ENCODE measurements at regions not wholly inside any gene's neighbourhood (a gene's known extent, or its start where the extent isn't known, plus 50 kb on each side); places are given as distances from the start of the nearest gene placed in this dataset.

GRCh38 chr10:29925771-29926692 lies 133.4 kb downstream of the JCAD start:
- DNase-seq (ENCODE audit: low read depth, low spot score): no peak
- no peak overlapping the region for H3K4me2 ChIP-seq (ENCODE audit: insufficient read depth, low read length)
- CTCF ChIA-PET: interaction anchor here (0.6 to 1.0 kb wide), 3 partner anchors 22 to 76 kb away, joined by 3 to 4 read pairs (median 4); no protein-coding TSS in a partner anchor
- H4K20me1 ChIP-seq (replicated peaks; ENCODE audit: control insufficient read depth, extremely low read depth, insufficient read depth, low read length): no peaks in the 10 kb centered on the region
- H3K9me3 ChIP-seq (replicated peaks; ENCODE audit: control insufficient read depth, insufficient read depth, low read length): no peaks in the 10 kb centered on the region
- H3K4me3 ChIP-seq (replicated peaks in 1 of 3; ENCODE audit: insufficient read depth in 1 of 3, low read depth in 1 of 3, low read length in 3 of 3): no peak overlapping the region
- FAIRE-seq: no peak
- H3K36me3 ChIP-seq (ENCODE audit: control insufficient read depth in 2 of 2, extremely low read depth in 1 of 2, insufficient read depth in 2 of 2, low read length in 2 of 2): no peaks in the 10 kb centered on the region
- H2AFZ ChIP-seq (ENCODE audit: low read depth, low read length): no peak overlapping the region
- no peaks in the 10 kb centered on the region for H3K9me1 ChIP-seq (replicated peaks; ENCODE audit: control insufficient read depth, extremely low read depth, insufficient read depth, low read length)
- H3K79me2 ChIP-seq (ENCODE audit: control insufficient read depth, insufficient read depth, low read length): no peaks in the 10 kb centered on the region
- BruUV-seq (replicated peaks): no TSS peak
- H3K27ac ChIP-seq (ENCODE audit: insufficient read depth, low read depth, low read length): no peak overlapping the region
- dilution Hi-C loops (cut with MboI; ENCODE audit: extremely low pct_ligation_motif_present, low sequenced_read_pairs): no loop called here
- TF ChIP-seq FOS (IDR thresholded peaks at IDR 0.05; ENCODE audit: borderline replicate concordance, insufficient read depth, low read length) (no peak), CTCF (IDR thresholded peaks at IDR 0.05; ENCODE audit: extremely low read depth in 1 of 2, insufficient read depth in 1 of 2, low read depth in 1 of 2, low read length in 2 of 2) (no peak)
- TF ChIP-seq, protein P1, sequence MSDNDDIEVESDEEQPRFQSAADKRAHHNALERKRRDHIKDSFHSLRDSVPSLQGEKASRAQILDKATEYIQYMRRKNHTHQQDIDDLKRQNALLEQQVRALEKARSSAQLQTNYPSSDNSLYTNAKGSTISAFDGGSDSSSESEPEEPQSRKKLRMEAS (IDR thresholded peaks at IDR 0.05; ENCODE audit: insufficient read depth, insufficient read length): no peak
- H3K27me3 ChIP-seq (ENCODE audit: control insufficient read depth in 2 of 2, insufficient read depth in 2 of 2, low read length in 2 of 2): no peaks in the 10 kb centered on the region
- POLR2A ChIA-PET: no interaction called here
- intact Hi-C loops (cut with micrococcal nuclease): no loop called here
- H3K4me1 ChIP-seq (ENCODE audit: control insufficient read depth, extremely low read depth, insufficient read depth, low read length): no peaks in the 10 kb centered on the region
- H3K9ac ChIP-seq (replicated peaks; ENCODE audit: extremely low read depth, insufficient read depth, low read length): no peak overlapping the region

DNA sequence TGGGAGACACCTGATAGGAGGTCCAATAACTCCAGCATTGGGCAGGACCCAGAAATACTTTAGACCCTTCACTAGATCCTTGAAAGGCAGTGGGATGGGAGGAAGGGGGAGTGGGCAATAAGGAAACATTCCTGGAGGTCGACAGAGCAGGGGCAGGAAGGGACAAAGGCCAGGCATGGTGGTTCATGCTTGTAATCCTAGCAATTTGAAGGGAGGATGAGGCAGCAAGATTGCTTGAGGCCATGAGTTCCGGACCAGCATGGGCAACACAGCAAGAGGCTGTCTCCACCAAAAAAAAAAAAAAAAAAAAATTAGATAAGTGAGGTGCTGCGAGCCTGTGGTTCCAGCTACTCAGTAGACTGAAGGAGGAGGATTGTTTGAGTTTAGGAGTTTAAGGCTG lies 134.9 kb downstream of the JCAD start:
- no peak for TF ChIP-seq POLR2A (IDR thresholded peaks at IDR 0.05; ENCODE audit: low read depth, low read length)
- TF ChIP-seq GATA2 (IDR thresholded peaks at IDR 0.05; ENCODE audit: insufficient read depth, insufficient read length, low read depth, low read length): no peak
- TF ChIP-seq EZH2 (IDR thresholded peaks at IDR 0.05; ENCODE audit: borderline replicate concordance, low read depth, low read length, severe bottlenecking): no peak
- no peak for TF ChIP-seq JUN (IDR thresholded peaks at IDR 0.05; ENCODE audit: borderline replicate concordance, insufficient read depth, insufficient read length, low read depth)
- TF ChIP-seq, protein P1 (IDR thresholded peaks at IDR 0.05; ENCODE audit: insufficient read depth, insufficient read length): no peak
- no peak for TF ChIP-seq MYC (IDR thresholded peaks at IDR 0.05; ENCODE audit: low read depth, low read length)
- TF ChIP-seq CTCF (IDR thresholded peaks at IDR 0.05; ENCODE audit: extremely low read depth in 1 of 2, insufficient read depth in 1 of 2, low read depth in 1 of 2, low read length in 2 of 2): no peak
- TF ChIP-seq FOS (IDR thresholded peaks at IDR 0.05; ENCODE audit: borderline replicate concordance, insufficient read depth, low read length): no peak
- no peak for TF ChIP-seq POLR2AphosphoS5 (IDR thresholded peaks at IDR 0.05; ENCODE audit: insufficient read depth, low read depth, low read length)
- Histone ChIP-seq H3K27ac (ENCODE audit: insufficient read depth, low read depth, low read length) (no peak overlapping the region), H3K4me1 (ENCODE audit: control insufficient read depth, extremely low read depth, insufficient read depth, low read length) (no peaks in the 10 kb centered on the region), H3K9me3 (replicated peaks; ENCODE audit: control insufficient read depth, insufficient read depth, low read length) (no peaks in the 10 kb centered on the region), H3K4me2 (ENCODE audit: insufficient read depth, low read length) (no peak overlapping the region), H3K27me3 (ENCODE audit: control insufficient read depth in 2 of 2, insufficient read depth in 2 of 2, low read length in 2 of 2) (peaks cover 0 to 7% of the 10 kb centered on the region in 2 experiments), H3K9me1 (replicated peaks; ENCODE audit: control insufficient read depth, extremely low read depth, insufficient read depth, low read length) (no peaks in the 10 kb centered on the region), H4K20me1 (replicated peaks; ENCODE audit: control insufficient read depth, extremely low read depth, insufficient read depth, low read length) (no peaks in the 10 kb centered on the region), H3K4me3 (replicated peaks in 1 of 3; ENCODE audit: insufficient read depth in 1 of 3, low read depth in 1 of 3, low read length in 3 of 3) (no peak overlapping the region), H2AFZ (ENCODE audit: low read depth, low read length) (no peak overlapping the region), H3K9ac (replicated peaks; ENCODE audit: extremely low read depth, insufficient read depth, low read length) (no peak overlapping the region), H3K36me3 (ENCODE audit: control insufficient read depth in 2 of 2, extremely low read depth in 1 of 2, insufficient read depth in 2 of 2, low read length in 2 of 2) (no peaks in the 10 kb centered on the region), H3K79me2 (ENCODE audit: control insufficient read depth, insufficient read depth, low read length) (no peaks in the 10 kb centered on the region)
- dilution Hi-C loops (cut with MboI; ENCODE audit: extremely low pct_ligation_motif_present, low sequenced_read_pairs): no loop called here
- no peak for FAIRE-seq
- POLR2A ChIA-PET: no interaction called here
- BruUV-seq (replicated peaks): no TSS peak
- intact Hi-C loops (cut with micrococcal nuclease): no loop called here
- no peak for DNase-seq (ENCODE audit: low read depth, low spot score)
- CTCF ChIA-PET: no interaction called here

Measured in endothelial cell of umbilical vein (primary cell).